ENCODE measurements at regions not wholly inside any gene's neighbourhood (a gene's known extent, or its start where the extent isn't known, plus 50 kb on each side); places are given as distances from the start of the nearest gene placed in this dataset.

DNA sequence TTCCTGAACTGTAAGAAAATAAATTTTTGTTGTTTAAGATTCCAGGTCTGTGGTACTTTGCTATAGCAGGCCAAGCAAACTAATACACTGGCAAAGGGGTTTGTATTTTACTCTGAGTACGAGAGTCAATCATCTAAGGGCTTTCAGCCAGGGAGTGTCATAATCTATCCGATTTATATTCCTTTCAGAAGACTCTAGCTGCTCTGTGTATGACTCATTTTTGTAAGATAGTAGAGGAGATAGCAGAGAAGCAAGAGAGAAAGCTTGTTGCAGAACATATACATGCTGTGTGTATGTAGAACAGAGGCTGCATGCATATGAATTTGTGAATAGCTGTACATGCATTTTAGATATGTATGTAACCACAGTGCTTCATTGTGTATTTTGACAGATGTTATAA lies 577.9 kb upstream of the EPHA6 start:
- Histone ChIP-seq H3K4me2 (ENCODE audit: low read depth, low read length) (no peak overlapping the region), H3K9me2 (replicated peaks; ENCODE audit: insufficient read depth, low read length) (no peaks in the 10 kb centered on the region)

DNA sequence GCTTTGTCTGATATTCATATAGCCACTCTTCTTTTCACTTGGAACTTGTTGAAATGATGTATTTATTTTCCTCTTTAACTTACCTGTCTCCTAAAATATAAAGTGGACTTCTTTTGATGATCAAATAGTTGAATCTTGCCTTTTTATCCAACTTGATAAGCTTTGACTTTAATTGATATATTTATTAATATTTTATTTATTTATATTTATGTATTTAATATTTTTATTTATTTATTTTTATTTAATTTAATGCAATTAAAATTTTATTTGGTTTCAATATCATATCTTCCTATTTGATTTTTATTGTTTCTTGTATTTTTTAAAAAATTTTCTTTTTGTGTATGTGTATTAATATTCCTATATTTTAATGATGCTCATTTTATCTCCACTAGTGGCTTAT lies 555.1 kb upstream of the EPHA6 start:
- Histone ChIP-seq H3K27ac (ENCODE audit: low read length) (no peak overlapping the region), H3K9me2 (replicated peaks; ENCODE audit: insufficient read depth, low read length) (no peaks in the 10 kb centered on the region), H3K36me3 (replicated peaks; ENCODE audit: insufficient read depth, low read length) (no peaks in the 10 kb centered on the region), H4K20me1 (ENCODE audit: insufficient read depth, low read length) (no peaks in the 10 kb centered on the region), H3K27me3 (replicated peaks; ENCODE audit: insufficient read depth, low read length) (no peaks in the 10 kb centered on the region), H3K4me1 (ENCODE audit: low read length) (no peaks in the 10 kb centered on the region), H3K4me3 (ENCODE audit: low read length) (no peak overlapping the region), H3K79me2 (ENCODE audit: low read length) (no peaks in the 10 kb centered on the region), H2AFZ (ENCODE audit: low read length) (no peak overlapping the region), H3K9me3 (replicated peaks; ENCODE audit: insufficient read depth, low read length) (no peaks in the 10 kb centered on the region), H3F3A (ENCODE audit: insufficient read depth, low read length) (no peaks in the 10 kb centered on the region), H3K9ac (ENCODE audit: low read length) (no peak overlapping the region), H3K4me2 (ENCODE audit: low read depth, low read length) (no peak overlapping the region)
- TF ChIP-seq EZH2 (optimal IDR thresholded peaks at IDR 0.05; ENCODE audit: low read depth, low read length) (no peak), EZH2phosphoT487 (IDR thresholded peaks at IDR 0.05; ENCODE audit: low read length) (no peak)
- TF ChIP-seq, protein P1, sequence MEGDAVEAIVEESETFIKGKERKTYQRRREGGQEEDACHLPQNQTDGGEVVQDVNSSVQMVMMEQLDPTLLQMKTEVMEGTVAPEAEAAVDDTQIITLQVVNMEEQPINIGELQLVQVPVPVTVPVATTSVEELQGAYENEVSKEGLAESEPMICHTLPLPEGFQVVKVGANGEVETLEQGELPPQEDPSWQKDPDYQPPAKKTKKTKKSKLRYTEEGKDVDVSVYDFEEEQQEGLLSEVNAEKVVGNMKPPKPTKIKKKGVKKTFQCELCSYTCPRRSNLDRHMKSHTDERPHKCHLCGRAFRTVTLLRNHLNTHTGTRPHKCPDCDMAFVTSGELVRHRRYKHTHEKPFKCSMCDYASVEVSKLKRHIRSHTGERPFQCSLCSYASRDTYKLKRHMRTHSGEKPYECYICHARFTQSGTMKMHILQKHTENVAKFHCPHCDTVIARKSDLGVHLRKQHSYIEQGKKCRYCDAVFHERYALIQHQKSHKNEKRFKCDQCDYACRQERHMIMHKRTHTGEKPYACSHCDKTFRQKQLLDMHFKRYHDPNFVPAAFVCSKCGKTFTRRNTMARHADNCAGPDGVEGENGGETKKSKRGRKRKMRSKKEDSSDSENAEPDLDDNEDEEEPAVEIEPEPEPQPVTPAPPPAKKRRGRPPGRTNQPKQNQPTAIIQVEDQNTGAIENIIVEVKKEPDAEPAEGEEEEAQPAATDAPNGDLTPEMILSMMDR (IDR thresholded peaks at IDR 0.05; ENCODE audit: low read length): no peak
- DNase-seq: no peak

More for the DNA sequence above, 577.9 kb upstream of the EPHA6 start:
- Histone ChIP-seq H3K36me3 (replicated peaks; ENCODE audit: insufficient read depth, low read length) (no peaks in the 10 kb centered on the region), H3K27me3 (replicated peaks; ENCODE audit: insufficient read depth, low read length) (no peaks in the 10 kb centered on the region), H3K9me3 (replicated peaks; ENCODE audit: insufficient read depth, low read length) (no peaks in the 10 kb centered on the region), H3K4me3 (ENCODE audit: low read length) (no peak overlapping the region), H3K27ac (ENCODE audit: low read length) (no peak overlapping the region), H4K20me1 (ENCODE audit: insufficient read depth, low read length) (no peaks in the 10 kb centered on the region), H3K9ac (ENCODE audit: low read length) (no peak overlapping the region), H2AFZ (ENCODE audit: low read length) (no peak overlapping the region), H3F3A (ENCODE audit: insufficient read depth, low read length) (no peaks in the 10 kb centered on the region), H3K79me2 (ENCODE audit: low read length) (no peaks in the 10 kb centered on the region), H3K4me1 (ENCODE audit: low read length) (no peaks in the 10 kb centered on the region)
- TF ChIP-seq, protein P1 (IDR thresholded peaks at IDR 0.05; ENCODE audit: low read length): no peak
- TF ChIP-seq EZH2phosphoT487 (IDR thresholded peaks at IDR 0.05; ENCODE audit: low read length) (no peak), EZH2 (optimal IDR thresholded peaks at IDR 0.05; ENCODE audit: low read depth, low read length) (no peak)
- DNase-seq: no peak

DNA sequence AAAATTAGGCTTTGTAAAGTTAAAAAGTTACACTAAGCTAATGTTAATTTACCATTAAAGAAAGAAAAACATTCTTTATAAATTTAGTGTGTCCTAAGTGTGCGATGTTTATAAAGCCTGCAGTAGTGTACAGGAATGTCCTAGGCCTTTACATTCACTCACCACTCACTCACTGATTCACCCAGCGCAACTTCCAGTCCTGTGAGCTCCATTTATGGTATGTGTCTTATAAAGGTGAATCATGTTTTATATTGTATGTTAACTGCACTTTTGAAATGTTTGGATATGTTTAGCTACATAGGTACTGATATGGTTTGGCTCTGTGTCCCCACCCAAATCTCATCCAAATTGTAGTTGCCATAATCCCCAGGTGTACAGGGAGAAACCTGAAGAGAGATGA lies 549.7 kb upstream of the EPHA6 start:
- Histone ChIP-seq H3K9me3 (replicated peaks; ENCODE audit: insufficient read depth, low read length) (no peaks in the 10 kb centered on the region), H3K9ac (ENCODE audit: low read length) (no peak overlapping the region), H3F3A (ENCODE audit: insufficient read depth, low read length) (no peaks in the 10 kb centered on the region), H3K27me3 (replicated peaks; ENCODE audit: insufficient read depth, low read length) (no peaks in the 10 kb centered on the region), H3K4me3 (ENCODE audit: low read length) (no peak overlapping the region), H3K27ac (ENCODE audit: low read length) (no peak overlapping the region), H4K20me1 (ENCODE audit: insufficient read depth, low read length) (no peaks in the 10 kb centered on the region), H3K9me2 (replicated peaks; ENCODE audit: insufficient read depth, low read length) (no peaks in the 10 kb centered on the region), H3K36me3 (replicated peaks; ENCODE audit: insufficient read depth, low read length) (no peaks in the 10 kb centered on the region), H2AFZ (ENCODE audit: low read length) (no peak overlapping the region), H3K4me1 (ENCODE audit: low read length) (no peaks in the 10 kb centered on the region), H3K79me2 (ENCODE audit: low read length) (no peaks in the 10 kb centered on the region), H3K4me2 (ENCODE audit: low read depth, low read length) (no peak overlapping the region)
- TF ChIP-seq, protein P1 (IDR thresholded peaks at IDR 0.05; ENCODE audit: low read length): no peak
- TF ChIP-seq EZH2 (optimal IDR thresholded peaks at IDR 0.05; ENCODE audit: low read depth, low read length) (no peak), EZH2phosphoT487 (IDR thresholded peaks at IDR 0.05; ENCODE audit: low read length) (no peak)
- no peak for DNase-seq

All from MM.1S (cell line).